HG03460 (cell line): ENCODE measurements at regions not wholly inside any gene's neighbourhood (a gene's known extent, or its start where the extent isn't known, plus 50 kb on each side); places are given as distances from the start of the nearest gene placed in this dataset.

Source experiments
- ATAC-seq: cut with Tn5 transposase; IDR thresholded peaks from one replicate; pipeline ENCODE4 v1.9.1; 2021; ENCODE audit not compliant: unreplicated experiment

DNA sequence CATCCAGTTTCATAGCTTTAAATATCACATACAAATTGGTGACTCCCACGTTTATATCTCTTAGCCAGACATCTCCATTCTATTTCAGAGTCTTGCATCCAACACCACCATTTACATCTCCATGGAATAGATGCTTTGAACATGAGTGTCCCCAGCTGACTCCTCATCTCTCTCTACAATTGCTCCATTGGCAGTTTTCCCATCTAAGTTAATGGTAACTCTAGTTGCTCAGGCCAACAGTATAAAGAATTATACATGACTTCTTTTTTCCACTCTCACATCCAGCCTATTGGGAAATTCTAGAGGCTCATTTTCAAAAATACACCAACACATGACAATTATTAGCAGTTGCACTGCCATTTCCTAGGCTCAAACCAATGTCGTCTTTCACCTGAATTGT lies 388.2 kb downstream of the STIM2 start:
- ATAC-seq: no peak

DNA sequence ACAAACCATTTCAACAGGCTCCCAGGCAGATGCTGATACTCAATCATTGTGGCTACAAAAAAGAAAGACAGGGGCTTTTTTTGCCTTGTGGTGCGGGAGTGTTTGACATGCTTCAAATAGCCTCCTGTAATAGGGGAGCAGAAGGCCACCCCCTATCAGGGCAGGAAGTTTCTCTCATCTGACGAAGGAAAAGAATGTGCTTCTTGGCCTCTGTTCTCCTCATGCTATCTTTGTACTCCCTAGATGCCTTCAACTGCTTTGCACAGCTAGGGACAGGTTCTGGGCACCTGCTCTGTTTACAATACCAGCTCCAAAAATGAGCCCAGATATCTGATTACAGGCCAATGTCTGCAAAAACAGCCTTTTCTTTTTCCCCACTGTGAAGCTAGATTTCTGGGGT lies 391.1 kb downstream of the STIM2 start:
- ATAC-seq: no peak

DNA sequence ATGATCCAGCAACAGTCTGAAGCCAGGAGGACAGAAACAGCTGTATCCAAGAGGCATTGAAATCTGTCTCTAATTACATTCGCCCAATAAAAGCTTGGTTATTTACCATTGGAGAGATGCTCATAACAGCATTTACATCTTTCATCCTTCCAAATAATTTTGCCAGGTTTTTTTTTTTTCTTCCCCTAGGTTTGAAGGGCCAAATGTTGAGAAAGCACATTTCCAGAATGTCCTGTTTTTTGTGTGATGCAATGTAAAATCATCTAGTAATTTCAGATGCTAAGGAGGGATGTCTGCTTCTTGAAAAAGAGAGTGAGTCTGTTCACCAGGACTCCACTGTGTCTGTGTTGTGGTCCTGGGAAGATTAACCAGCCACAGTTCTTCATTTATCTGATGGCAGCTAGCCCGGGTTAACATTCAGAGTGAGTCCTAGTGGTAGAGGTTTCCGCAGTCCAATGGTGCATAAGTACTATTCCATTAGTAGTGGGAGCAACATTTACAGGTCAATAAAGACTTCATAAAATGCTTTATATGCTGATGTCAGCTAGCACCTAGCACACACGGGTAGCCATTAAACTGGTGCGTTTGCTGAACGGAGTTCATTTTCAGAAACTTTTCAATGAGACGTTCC lies 406.8 kb downstream of the STIM2 start:
- no peak for ATAC-seq

DNA sequence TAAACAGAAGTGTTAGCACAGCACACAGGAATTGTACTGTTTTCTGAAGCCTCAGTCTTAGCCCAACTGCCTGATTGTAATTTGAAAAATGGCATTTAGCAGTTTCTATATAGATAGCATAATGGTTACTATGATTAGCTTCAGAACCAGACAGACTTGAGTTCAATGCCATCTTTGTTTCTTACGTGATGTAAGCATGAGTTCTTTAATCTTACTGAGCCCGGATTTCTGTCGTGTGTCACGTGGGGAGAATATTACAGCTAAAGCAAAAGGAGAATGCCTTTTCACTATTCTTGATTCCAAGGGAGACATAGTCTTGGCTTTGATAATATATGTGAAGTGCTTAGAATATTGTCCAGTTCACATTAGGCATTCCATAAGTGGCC lies 407.3 kb downstream of the STIM2 start:
- no peak for ATAC-seq

DNA sequence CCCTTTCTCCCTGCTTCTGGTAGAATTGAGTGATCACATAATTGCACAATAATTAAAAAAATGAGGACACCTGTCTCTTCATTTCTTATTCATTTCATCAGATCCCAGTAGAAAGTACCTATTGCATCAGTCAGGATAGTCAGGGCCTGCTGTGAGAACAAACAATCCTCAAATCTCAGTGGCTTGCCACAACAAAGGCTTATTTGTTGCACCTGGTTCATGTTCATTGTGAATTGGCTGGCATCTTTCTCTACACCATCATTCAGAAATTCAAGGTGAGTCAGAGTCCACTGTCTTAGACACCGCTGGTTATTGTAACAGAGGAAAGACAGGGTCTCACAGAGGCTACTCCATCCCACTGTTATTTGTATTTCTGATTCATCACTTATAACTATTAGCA lies 409.8 kb downstream of the STIM2 start:
- ATAC-seq: no peak

DNA sequence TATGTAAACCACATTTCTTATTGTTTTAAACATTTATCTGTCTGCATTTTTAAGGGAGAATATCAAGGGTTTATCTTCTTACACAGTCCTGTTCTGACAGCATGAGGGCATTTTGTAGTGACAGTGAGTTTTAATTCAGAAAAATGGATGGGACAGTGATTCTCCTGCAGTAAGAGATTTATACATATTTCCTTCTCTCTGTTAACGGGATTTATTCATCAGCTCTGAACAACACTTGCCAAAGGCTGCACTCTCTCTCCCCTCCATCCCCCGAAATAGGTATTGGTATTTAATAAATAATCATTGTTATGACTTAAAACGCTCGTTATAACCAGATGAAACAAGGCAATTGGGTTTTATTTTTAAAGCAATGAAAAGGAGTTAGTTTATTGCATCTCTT lies 410.9 kb downstream of the STIM2 start:
- no peak for ATAC-seq

DNA sequence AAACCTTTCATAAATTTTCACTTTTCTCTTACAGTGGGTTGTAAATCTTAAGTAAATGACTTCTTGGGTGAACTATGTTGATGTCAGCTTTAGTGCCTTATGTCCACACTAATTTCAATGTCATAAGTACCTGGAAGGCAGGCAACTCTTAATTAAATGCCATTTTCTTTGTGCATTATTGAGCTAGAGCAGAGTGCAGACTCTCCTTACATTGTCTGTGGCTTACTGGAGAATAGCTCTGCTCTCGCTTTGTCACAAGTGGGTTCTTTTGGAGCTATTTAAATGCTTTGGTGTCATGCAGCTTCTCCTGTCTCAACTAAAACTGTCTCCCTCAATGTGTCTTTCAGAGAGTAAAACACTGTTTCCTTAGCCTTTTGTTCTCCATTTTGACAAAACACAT lies 411.6 kb downstream of the STIM2 start:
- ATAC-seq: no peak

DNA sequence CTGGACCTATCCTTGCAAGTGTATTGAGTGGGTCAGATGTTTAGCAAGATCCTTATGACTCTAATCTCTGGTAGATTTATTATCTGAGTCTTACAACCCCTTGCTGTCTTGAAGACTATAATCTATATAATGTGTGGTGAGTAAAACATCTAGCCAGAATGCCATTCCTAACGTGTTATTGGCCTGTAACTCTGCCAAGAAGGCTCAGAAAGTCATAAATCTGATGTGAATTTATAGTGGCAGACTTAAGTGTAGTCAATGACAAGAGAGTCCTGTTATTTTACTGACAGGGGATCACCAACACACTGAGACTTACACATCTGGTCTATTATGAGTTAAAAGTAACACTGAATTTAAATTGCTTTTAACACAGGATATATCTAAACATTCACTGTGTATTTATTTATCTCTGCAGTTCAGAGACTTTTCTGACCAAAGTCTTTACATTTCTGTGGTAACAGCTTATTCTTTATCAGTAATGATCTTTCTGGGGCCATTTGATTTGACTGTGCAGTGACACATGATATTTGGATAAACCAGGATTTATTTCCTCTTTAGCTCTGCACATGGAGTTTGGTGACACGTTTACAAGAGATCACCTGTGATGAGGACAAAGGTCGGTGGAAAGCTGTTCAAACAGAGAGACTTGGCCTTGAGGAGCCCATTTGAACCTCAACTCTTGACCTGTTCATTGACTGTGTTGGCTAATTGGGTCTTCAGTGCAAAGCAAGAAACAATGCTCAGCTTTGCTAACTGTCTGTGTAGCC lies 415.8 kb downstream of the STIM2 start:
- no peak for ATAC-seq

DNA sequence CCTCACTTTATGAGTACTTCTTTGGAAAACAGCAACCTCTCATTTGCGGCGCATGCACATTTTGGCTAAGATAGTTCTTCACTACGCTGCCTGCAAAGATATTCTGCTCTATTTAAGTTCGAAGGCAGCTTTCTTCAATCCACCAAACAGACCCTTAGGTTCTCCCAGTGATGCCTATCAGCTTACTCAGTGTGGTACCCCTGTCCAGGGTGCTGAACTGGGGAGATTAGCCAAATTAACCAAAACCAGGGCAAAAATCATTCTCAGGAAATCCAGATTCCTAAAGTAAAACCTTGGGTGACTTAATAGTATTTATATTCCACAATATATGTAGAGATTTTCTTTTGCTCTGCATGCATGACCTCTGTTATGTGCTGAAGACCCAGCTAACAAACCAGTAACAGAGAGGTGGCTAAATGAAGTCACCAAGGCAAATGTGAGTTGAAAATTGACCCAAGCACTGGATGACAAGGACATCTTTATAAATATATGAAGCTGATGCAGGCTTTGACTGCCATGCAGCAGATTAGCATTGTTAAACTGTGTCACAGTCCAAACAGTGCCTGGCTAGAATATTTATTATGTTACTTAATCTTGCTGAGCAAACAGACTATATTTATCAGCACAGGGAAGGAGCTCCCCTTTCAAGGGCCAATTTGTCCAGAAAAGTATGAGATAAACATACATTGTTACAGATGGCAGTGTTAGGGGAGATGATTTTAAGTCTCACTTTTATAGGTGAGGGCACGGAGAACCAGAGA lies 418.2 kb downstream of the STIM2 start:
- ATAC-seq: no peak

DNA sequence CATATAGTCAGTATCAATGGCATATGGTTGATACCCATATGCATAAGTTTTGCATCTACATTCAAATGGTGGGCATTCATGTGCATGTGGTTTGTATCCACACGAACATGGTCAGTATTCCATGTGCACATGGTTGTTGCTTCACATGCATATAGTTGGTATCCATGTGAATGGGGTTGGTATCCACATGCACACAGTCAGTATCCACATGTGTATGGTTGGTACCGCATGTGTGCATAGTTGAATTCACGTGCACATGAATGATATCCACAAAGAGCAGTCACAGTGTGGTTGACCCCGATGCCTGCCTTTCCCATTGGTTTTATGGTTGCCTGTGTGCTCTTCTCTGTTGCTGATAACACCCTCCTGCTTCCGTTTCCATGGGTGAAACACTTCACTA lies 427.9 kb downstream of the STIM2 start:
- ATAC-seq: no peak

DNA sequence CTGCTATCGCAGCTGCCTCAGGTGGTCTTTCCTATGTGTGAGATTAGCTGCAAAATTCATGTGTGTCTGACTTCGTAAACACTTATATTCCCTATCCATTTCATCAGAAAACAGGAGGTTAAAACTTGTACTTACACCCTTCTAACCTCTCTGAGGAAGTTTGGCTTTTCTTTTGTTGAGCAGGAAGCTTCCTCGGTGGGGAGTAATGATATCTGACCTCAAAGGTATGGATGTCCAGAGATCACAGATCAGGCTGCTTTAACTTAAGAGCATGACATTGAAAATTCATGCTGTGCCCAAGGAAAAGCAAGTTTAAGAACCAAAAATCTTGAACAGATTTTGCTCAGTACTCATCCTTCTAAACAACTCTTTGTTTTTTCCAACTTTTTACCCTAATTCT lies 429.1 kb downstream of the STIM2 start:
- no peak for ATAC-seq

DNA sequence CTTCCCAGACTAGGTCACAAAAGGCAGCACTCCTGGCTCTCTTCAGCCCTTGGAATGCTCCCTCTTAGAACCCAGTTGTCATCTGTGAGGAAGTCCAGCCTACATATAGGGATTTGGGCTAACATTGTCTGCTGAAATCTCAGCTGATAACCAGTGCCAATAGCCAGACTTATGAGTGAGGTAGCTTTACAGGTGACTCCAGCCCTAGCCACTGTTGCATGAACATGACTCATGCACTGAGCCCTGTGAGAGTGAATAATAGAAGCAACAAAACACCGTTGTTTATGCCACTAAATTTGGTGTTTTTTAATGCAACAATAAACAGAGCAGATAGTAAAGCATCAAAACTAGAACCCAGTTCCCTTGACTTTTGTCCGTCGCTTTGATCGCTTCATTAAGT lies 433.2 kb downstream of the STIM2 start:
- no peak for ATAC-seq

DNA sequence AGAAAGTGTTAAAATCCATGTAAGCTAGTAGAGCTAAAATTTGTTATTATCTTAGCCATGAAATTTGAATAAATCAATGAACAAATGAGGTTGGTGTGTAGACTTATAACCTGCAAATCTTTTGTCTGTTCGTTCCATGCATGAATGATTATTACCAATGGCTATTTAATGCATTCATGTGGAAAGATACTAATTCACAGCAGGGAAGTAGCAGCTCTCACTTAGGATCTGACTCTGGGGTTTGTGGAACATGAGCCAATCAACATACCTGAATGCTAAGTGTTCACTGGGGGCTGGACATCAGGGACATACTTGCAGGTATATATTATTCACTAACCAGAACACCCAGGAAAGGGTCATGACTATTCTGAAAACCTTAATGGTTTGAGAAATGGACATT lies 444.1 kb downstream of the STIM2 start:
- ATAC-seq: no peak

DNA sequence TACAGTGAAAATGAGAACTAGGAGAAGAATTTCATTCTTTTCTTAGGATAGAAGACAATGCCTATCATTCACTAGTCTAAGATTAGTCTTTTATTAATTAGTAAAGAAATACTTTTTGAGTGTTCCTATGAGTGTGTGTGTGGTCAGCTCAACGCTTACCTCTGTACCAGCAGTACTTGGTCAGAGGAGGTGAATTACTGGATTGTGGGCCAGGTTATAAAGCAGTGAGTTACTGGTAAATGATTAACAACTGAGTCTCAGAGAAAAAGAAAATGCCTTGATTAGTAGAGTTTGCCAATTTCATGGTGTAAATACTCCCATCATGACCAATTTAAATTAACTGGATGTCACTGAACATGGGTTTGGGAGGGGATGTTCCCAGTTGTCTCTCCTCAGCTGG lies 444.6 kb downstream of the STIM2 start:
- ATAC-seq: no peak

DNA sequence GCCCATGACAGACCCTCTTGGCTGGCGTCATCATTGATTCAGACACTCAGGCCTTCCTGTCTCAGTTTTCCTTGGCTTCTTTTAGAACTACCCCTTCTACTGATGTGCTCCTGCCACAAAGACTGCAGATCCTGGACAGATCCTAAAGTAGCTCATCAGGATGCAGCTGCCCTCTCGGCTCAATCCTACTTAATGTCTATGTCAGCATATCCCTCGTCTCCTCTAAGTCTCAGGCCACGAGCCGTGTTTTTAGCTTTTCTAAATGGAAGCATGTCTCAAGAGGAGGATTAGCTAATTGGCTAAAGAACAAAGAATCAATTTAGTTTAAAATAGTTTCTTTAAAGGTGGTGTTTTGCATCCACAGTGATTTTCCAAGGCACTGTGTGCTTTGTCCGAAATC lies 447.7 kb downstream of the STIM2 start:
- ATAC-seq: no peak

DNA sequence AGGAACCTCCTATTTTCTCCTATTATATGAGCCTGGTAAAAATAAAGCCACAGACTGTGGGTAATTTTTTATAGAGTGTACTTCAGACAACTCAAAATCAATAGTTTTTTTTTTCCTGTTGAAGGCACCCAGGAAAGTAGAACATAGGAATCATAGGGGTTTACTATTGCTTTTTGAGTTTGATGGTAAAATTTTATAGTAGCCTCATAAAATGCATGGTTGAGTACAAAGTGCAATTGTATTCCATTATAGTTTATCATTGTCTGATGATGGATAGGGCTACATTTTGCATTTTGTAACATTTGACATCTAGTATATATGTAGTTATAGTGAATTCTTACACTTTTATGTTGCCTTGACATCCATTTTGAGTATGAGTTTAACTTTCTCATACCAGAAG lies 455.0 kb downstream of the STIM2 start:
- ATAC-seq: no peak

DNA sequence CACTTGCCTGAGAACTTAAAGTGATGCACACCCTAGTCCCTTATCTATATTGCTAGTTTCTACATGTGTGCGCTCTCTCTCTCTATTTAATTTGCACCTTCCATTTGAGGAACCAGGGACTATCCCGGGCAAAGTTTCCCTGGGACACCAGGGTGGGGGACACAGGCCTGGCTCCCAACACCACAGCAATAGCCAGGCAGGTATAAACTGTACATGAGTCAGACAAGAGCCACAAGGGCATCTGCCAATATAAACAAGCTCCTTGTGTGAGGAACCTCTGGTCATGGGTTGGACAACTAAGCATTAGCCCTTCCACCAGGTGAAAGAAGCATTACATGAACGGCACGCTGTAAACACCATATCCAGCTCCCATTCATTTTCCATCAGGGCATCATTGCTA lies 455.5 kb downstream of the STIM2 start:
- ATAC-seq: no peak

DNA sequence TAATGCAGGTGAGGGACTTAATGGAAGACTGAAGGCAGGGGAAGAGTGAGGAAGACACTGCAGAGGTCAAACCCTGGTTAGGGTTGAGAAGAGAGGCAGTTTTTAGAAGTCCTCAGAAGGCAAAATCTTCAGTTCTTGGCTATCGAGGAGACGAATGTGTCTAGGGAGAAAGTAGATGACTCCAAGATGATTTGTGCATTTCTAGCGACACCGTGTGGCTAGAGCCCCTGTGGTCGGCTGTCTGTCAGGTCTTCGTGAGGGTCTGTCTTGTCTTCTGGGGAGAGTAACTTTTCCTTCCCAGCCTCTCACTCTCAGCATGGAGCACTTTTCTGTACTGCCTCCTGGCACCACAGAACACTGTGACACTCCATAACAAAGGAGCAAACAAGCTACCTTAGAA lies 458.1 kb downstream of the STIM2 start:
- ATAC-seq: no peak

DNA sequence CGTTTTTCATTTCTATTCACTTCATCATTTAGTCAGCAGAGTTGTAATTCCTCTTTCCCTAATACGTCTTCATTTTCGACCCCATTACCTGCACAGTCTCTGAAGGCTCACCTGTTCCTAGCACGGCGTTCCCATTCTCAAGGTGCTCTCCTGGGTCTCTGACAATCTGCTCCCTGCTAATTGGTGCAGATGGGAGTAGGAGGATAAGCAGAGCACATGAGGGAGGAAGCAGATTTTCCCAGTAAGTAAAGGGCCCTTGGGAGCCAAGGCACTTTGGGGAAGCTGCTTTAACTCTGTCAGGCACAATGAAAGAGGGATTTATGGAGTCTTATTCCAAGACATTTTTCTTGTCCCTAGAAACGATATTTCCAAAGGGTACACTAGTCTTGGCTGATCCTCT lies 466.4 kb downstream of the STIM2 start:
- no peak for ATAC-seq

DNA sequence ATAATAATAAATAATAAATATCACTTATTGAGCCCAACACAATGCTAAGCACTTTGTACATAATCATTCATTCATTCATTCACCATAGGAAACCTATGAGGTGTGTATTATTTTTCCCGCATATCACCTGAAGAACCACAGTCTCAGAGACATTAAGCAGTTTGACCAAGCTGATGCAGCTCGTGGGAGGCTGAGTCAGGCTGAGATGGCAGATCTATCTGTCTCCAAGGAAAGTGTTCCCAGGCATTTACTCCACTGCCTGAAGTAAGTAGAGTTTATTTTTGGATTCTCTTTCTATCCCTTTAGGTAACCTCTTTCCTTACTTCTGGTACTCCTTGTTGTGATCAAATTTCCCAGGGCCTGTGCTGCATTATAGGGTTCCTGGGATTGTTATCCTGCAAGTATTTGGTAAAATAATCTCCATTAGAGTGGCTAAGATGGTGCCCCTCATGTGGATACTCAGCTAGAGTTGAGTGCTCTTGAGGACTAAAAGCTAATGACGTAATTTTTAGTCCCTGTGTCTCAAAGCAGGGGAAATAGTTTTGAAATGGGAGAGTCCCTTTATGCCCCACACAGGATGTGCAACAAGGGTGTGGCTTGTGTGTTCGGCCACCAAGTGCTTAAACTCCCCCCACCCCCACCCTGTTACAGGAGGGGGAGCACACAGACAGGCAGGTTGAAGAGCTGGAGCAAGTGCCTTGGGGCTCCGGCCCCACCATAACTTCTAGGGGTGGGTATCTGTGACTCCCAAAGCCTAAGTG lies 467.0 kb downstream of the STIM2 start:
- ATAC-seq: no peak

DNA sequence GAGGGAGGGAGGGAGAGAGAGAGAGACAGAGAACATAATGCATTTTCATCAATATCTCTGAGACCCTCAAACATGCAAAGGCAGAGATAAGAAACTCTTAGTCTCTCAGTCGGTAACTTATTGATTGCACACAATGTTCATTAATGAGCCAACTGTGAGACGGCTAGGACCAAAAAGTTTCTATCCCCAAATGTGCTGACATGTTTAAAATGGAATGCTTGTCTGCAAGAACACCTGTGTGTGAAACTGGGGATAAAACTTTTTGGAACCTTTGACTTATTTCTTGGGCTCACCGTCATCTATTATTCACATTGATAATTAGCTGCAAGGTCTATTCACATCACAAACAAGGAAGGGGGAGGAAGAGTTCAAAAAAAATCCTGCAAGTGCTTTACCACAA lies 477.9 kb downstream of the STIM2 start:
- ATAC-seq: no peak

DNA sequence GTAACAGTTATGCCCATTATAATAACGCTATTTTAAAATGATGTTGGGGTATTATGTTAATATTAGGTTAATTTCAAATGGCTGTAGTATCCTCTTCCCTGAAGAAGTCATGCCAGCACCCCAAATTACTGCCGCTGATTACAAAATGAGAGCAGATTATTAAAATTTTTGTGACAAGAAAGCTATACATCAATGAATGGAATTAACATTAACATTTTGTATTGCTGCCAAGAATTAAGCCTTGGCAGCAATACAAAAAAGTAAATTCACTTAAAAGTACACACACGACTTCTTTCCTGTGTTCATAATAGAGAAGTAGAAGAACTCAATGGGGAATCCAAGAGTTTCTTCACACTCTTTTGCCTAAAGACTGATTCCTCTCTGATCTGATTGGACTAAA lies 482.8 kb downstream of the STIM2 start:
- no peak for ATAC-seq
